IPS-NIHi7 (cell line): ENCODE measurements at regions not wholly inside any gene's neighbourhood (a gene's known extent, or its start where the extent isn't known, plus 50 kb on each side); places are given as distances from the start of the nearest gene placed in this dataset.
"Not testable (repeated sequence)": the region's sequence is repeated elsewhere in the genome, so short reads cannot be mapped to it uniquely, and the experiment has no call there.

Experiments
- DNase-seq: peaks from one replicate; pipeline ENCODE4 v3.0.0; 2012; ENCODE audit warnings: mixed read lengths; ENCODE audit errors: extremely low spot score

DNA sequence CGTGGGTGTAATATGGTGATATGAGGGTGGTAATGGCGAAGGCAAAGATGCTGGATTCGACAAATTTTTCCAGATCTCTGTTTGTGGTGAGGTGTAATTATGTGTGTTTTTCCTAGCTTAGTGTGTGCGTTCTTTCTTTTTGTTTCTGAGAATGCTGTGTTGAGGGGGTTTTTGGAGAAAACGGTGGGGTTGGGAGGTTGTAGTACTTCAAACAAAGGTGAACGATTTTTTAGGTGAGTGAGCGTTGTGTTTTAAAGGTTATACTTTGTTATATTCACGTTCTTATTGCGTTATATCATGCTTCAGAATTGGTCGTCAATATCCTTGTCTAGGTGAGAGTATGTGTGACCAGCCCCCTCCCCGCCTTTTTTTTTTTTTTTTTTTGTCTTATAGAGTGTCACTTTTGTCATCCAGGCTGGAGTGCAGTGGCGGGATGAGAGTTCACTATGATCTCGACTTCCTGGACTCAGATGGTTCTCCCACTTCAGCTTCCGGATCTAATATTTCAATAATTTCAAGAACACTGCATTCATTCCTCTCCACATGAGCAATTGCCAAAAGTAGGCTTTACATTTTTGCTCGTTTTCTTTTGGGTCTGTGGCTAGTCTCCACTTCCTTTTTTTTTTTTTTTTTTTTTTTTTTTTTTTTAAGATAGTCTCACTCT is 82.2 kb upstream of the RNU2-1 start:
- DNase-seq: no peak

DNA sequence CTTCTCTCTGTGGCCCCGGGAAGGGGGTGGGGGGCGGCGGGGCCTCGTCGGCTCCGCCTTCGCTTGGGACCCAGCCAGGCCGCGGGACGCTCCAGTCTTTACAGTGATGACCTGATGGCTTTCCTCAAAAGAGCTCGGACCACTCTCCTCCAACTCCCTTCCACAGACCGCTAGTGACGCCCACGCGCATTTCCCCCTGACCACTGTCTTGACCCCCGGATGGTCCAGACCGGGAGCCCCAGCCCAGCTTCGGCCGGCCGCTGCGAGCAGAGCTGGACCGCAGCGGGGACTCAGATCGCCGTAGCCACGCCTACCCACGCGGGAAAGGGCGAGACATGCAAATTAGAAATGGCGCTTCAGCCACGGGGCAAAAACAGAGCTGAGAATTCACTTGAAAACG is 81.6 kb upstream of the RNU2-1 start:
- no peak for DNase-seq

DNA sequence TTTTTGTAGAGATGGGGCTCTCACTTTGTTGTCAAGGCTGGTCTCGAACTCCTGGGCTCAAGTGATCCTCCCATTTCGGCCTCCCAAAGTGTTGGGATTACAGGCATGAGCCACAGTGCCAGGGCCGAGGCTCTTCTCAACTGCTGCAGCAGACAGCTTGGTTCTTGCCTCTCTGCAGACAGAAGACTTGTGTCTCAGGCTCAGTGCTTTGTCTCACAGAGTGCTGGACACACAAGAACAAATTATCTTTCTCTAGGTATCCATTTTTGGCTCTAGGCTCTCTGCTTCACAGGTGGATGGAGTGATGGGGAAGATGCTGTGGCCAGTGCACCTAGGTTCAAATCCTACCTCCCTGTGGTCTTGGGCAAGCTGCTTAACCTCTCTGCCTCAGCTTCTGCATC is 80.8 kb upstream of the RNU2-1 start:
- DNase-seq: no peak

DNA sequence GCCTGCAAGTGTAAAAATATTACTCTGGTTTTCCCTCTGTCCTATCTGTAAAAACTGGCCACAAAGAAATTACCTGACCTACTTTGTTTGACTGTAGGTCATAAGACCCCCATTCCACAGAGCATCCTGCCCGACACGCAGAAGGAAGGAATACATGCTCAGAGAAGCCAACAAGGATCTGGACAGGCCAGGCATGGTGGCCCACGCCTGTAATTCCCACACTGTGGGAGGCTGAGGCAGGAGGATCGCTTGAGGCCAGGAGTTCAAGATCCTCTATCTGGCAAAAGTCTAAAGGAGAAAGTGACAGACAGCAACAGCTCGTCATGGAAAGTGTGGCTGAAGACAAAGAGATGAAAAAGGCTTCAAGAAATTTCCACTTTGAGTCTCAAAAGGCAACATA is 78.2 kb upstream of the RNU2-1 start:
- no peak for DNase-seq

DNA sequence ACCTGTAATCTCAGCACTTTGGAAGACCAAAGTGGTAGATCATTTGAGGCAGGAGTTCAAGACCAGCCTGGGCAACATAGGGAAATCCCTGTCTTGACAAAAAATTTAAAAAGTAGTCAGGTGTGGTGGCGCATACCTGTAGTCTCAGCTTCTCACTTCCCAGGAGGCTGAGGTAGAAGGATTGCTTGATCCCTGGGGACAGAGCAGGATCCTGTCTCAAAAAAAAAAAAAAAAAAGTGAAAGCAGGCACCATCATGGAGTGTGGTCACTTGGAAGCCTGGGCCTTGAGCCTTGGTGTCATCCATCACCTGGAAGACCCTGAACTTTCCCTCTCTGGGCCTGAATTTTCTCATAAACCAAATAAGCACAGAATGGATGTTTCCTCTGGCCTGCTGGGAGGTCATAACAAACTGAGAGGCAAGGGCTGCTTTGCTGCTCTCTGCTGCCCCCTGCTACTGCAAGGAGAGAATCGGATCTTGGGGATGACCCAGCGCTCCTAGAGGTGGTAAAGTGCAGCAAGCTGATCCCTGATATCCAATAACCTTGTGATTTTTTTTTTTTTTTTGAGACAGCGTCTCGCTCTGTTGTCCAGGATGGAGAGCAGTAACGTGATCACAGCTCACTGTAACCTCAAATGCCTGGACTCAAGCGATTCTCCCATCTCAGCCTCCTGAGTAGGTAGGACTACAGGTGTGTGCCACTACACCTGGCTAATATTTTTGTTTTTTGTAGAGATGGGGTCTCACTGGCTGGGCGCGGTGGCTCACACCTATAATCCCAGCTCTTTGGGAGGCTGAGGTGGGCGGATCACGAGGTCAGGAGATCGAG is 75.9 kb upstream of the RNU2-1 start:
- no peak for DNase-seq

DNA sequence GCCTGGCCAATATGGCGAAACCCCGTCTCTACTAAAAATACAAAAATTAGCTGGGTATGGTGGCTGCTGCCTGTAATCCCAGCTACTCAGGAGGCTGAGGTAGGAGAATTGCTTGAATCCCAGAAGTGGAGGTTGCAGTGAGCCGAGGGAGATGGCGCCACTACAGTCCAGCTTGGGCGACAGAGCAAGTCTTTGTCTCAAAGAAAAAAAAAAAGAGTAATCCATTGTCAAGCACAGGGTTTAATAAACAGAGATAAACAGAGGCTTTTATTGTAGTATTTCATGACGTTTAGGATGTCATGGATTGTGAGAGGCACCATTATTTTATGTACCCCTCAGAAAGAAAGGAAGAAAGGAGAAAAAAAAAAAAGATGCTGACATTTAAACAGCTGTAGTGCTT is 75.2 kb upstream of the RNU2-1 start:
- DNase-seq: no peak

DNA sequence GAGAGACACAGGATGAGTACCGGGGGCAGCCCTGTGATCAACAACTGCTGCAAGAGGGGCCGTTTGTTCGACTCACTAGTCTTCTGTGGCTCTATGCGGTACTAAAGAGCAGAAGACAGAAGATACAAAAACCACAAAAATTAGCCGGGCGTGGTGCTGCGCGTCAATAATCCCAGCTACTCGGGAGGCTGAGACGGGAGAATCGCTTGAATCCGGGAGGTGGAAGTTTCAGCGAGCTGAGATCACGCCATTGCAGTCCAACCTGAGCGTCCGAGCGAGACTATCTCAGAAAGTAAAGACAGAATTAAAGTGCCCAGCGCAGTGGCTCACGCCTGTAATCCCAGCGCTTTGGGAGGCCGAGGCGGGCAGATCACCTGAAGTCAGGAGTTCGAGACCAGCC is 71.0 kb upstream of the RNU2-1 start:
- DNase-seq: not testable (repeated sequence)

DNA sequence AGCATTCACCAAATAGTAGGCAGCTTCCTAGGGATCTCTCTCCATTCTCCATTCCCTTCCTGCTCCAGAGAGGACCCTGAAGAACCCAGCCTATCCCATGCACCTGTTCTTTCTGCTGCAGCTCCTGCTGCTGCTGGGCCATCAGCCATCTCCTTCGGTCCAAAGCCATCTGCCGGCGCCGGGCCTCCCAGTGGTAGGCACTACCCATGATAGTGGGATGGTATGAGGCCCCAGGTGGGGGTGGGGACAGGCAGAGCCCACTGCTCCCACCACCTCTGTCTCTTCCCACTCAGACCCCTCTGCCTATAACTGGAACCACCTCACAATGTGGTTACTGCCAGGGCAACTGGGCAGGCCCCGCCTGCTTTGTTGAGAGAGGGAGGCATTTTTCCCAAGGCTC is 69.3 kb upstream of the RNU2-1 start:
- DNase-seq: not testable (repeated sequence)

DNA sequence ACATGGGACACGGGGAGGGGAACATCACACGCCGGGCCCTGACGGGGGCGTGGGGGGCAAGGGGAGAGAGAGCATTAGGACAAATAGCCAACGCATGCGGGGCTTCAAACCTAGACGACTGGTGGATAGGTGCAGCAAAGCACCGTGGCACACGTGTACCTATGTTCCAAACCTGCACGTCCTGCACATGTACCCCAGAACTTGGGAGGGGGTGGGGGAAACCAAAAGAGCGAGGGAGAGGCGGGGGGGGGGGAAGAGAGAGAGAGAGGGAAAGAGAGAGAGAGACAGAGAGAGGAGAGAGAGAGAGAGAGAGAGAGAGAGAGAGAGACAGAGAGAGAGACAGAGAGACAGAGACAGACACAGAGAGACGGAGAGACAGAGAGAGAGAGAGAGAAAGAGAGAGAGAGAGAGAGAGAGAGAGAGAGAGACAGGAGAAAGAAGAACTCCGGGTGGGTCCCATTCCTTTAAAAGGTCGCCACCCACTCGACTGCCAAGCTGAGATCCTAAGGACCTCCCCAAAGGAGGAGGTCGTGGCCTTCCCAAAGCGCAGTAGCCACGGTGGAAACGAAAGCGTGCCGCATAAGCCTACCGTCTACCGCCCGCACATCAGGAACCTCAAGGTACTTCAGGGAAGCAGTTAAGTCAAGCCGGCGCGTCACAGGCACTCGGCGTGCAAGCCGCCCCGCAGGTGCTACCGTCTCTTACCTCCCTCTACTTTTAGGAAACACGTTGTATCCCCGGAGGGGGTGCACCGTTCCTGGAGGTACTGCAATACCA is 65.7 kb upstream of the RNU2-1 start:
- DNase-seq: not testable (repeated sequence)

DNA sequence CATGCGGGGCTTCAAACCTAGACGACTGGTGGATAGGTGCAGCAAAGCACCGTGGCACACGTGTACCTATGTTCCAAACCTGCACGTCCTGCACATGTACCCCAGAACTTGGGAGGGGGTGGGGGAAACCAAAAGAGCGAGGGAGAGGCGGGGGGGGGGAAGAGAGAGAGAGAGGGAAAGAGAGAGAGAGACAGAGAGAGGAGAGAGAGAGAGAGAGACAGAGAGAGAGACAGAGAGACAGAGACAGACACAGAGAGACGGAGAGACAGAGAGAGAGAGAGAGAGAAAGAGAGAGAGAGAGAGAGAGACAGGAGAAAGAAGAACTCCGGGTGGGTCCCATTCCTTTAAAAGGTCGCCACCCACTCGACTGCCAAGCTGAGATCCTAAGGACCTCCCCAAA is 55.9 kb upstream of the RNU2-1 start:
- not testable (repeated sequence) for DNase-seq

DNA sequence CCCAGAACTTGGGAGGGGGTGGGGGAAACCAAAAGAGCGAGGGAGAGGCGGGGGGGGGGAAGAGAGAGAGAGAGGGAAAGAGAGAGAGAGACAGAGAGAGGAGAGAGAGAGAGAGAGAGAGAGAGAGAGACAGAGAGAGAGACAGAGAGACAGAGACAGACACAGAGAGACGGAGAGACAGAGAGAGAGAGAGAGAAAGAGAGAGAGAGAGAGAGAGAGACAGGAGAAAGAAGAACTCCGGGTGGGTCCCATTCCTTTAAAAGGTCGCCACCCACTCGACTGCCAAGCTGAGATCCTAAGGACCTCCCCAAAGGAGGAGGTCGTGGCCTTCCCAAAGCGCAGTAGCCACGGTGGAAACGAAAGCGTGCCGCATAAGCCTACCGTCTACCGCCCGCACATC is 49.8 kb upstream of the RNU2-1 start:
- not testable (repeated sequence) for DNase-seq
